HL-60 (cell line): ENCODE measurements at regions not wholly inside any gene's neighbourhood (a gene's known extent, or its start where the extent isn't known, plus 50 kb on each side); places are given as distances from the start of the nearest gene placed in this dataset.

Experiments
- DNase-seq, 2 experiments: peaks; one replicate each; pipeline ENCODE4 v3.0.0-alpha.2; 2010 to 2020; ENCODE audit warnings: low read depth in 1 of 2, low spot score in 1 of 2
- H3K27ac ChIP-seq: fragments of 250-450 bp; sonication (Bioruptor Pico); replicated peaks from 2 replicates; pipeline ENCODE4 v1.5.1; 2020; ENCODE audit warnings: mild to moderate bottlenecking, moderate library complexity
- H3K27me3 ChIP-seq: fragments of 250-450 bp; sonication (Bioruptor Pico); 2 replicates; pipeline ENCODE4 v1.5.1; 2021; ENCODE audit warnings: mild to moderate bottlenecking, moderate library complexity; ENCODE audit not compliant: insufficient read depth, poor library complexity, severe bottlenecking
- H3K4me3 ChIP-seq: replicated peaks from 2 replicates; pipeline ENCODE4 v1.5.1; 2011; ENCODE audit warnings: mild to moderate bottlenecking, control low read depth, low read length; ENCODE audit not compliant: insufficient read depth
- GABPA ChIP-seq: IDR thresholded peaks from 2 replicates; pipeline ENCODE4 v1.6.1; 2012; ENCODE audit warnings: low read depth
- POLR2AphosphoS5 ChIP-seq: IDR thresholded peaks from 2 replicates; pipeline ENCODE4 v1.6.1; 2012; ENCODE audit warnings: low read depth
- SPI1 ChIP-seq: IDR thresholded peaks from 2 replicates; pipeline ENCODE4 v1.6.1; 2012; ENCODE audit warnings: low read depth, mild to moderate bottlenecking, borderline replicate concordance
- TF ChIP-seq, protein P1 (sequence below): IDR thresholded peaks from 2 replicates; pipeline ENCODE4 v1.6.1; 2012; ENCODE audit warnings: low read depth; ENCODE audit not compliant: insufficient replicate concordance
- TF ChIP-seq, protein P2 (sequence below): IDR thresholded peaks from one replicate; pipeline ENCODE4 v1.5.1; 2011; ENCODE audit warnings: low read length, control low read depth, inconsistent platforms; ENCODE audit not compliant: insufficient read depth

DNA sequence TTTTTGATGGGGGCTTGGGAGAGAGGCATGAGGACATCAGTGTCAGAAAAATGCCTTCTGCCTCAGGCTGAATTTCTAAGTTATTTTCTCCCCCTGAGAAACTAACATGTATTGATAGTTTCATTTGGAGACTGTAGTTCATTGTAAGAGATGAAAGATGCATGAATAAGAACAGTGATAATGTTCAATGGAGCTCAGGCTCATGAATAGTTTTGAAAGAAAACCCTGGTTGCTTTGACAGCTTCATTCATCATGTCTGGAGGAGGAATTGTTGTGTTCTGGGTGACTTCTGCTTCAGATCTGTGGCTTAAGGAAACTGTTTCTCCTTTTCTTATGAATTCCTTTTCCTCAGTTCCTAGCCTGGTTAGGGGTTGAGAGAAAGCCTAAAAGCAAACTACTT is 204.0 kb upstream of the LRRC3B start:
- no peaks in the 10 kb centered on the region for H3K27me3 ChIP-seq
- H3K27ac ChIP-seq, result no peak overlapping the region
- DNase-seq, result no peak
- TF ChIP-seq, protein P1, sequence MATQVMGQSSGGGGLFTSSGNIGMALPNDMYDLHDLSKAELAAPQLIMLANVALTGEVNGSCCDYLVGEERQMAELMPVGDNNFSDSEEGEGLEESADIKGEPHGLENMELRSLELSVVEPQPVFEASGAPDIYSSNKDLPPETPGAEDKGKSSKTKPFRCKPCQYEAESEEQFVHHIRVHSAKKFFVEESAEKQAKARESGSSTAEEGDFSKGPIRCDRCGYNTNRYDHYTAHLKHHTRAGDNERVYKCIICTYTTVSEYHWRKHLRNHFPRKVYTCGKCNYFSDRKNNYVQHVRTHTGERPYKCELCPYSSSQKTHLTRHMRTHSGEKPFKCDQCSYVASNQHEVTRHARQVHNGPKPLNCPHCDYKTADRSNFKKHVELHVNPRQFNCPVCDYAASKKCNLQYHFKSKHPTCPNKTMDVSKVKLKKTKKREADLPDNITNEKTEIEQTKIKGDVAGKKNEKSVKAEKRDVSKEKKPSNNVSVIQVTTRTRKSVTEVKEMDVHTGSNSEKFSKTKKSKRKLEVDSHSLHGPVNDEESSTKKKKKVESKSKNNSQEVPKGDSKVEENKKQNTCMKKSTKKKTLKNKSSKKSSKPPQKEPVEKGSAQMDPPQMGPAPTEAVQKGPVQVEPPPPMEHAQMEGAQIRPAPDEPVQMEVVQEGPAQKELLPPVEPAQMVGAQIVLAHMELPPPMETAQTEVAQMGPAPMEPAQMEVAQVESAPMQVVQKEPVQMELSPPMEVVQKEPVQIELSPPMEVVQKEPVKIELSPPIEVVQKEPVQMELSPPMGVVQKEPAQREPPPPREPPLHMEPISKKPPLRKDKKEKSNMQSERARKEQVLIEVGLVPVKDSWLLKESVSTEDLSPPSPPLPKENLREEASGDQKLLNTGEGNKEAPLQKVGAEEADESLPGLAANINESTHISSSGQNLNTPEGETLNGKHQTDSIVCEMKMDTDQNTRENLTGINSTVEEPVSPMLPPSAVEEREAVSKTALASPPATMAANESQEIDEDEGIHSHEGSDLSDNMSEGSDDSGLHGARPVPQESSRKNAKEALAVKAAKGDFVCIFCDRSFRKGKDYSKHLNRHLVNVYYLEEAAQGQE, result no peak
- TF ChIP-seq SPI1, result no peak
- TF ChIP-seq GABPA, result no peak
- H3K4me3 ChIP-seq, result no peak overlapping the region

DNA sequence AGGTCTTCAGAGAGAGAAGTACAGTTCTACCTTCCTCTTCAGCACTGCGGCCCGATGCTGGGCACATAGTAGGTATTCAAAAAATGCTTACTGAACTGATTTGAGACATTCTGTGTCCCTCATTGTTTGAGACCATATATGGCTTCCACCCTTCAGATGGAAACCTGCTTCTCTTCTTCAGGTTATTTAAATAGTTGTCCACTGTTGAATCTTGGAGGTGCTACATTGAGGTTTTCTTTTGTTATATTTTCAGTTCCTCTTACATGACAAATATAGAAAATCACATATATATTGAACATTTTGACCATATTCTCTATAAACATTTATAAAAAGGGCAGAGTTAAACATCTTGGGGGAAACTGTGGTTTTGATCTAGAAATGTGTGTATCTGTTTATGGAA is 200.2 kb upstream of the LRRC3B start:
- H3K4me3 ChIP-seq, result no peak overlapping the region
- no peak for DNase-seq
- no peaks in the 10 kb centered on the region for H3K27me3 ChIP-seq
- H3K27ac ChIP-seq, result no peak overlapping the region
- TF ChIP-seq, protein P2, sequence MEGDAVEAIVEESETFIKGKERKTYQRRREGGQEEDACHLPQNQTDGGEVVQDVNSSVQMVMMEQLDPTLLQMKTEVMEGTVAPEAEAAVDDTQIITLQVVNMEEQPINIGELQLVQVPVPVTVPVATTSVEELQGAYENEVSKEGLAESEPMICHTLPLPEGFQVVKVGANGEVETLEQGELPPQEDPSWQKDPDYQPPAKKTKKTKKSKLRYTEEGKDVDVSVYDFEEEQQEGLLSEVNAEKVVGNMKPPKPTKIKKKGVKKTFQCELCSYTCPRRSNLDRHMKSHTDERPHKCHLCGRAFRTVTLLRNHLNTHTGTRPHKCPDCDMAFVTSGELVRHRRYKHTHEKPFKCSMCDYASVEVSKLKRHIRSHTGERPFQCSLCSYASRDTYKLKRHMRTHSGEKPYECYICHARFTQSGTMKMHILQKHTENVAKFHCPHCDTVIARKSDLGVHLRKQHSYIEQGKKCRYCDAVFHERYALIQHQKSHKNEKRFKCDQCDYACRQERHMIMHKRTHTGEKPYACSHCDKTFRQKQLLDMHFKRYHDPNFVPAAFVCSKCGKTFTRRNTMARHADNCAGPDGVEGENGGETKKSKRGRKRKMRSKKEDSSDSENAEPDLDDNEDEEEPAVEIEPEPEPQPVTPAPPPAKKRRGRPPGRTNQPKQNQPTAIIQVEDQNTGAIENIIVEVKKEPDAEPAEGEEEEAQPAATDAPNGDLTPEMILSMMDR, result no peak
- TF ChIP-seq, protein P1, result no peak
- TF ChIP-seq SPI1, result no peak

DNA sequence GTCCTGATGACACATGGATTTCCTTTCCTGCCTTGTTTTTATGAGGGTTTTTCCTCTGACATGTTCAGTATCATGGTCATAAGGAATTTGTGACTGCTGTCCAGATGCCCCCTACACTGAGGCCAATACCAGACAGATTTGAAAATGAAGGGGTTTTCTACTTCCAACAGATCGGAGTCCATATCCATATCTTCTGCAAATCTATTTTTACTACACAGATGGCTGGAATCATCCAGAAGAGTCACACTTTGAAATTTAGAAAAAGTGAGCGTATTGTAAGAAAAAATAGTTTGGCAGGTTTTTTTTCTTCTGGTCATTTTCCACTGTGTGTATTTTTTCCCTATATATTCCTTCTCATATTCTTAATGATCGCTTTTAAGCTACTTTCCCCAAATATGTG is 197.5 kb upstream of the LRRC3B start:
- Histone ChIP-seq H3K27ac (no peak overlapping the region), H3K27me3 (no peaks in the 10 kb centered on the region), H3K4me3 (no peak overlapping the region)
- TF ChIP-seq, protein P1, result no peak
- TF ChIP-seq, protein P2, result no peak
- no peak for TF ChIP-seq POLR2AphosphoS5
- no peak for TF ChIP-seq SPI1
- TF ChIP-seq GABPA, result no peak
- DNase-seq, result no peak

DNA sequence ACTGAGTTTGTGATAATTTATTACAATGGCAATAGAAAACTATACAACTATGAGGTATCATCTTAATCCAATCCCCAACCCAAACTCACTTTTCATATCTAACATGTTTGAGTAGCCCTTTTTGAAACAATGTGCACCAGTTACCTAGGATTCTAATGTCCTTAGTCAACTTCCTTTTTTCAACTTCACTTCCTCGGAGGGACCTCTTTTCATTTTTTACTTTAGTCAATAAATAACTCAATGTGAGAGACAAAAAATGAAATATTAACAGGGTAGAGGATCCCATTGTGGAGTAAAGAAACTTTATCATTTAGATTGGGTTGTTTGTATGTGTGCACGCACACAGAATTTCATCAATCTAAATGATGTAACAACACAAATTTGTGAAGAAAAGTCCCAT is 193.6 kb upstream of the LRRC3B start:
- TF ChIP-seq GABPA, result no peak
- TF ChIP-seq, protein P2, result no peak
- TF ChIP-seq POLR2AphosphoS5, result no peak
- TF ChIP-seq, protein P1, result no peak
- no peak for TF ChIP-seq SPI1
- Histone ChIP-seq H3K4me3 (no peak overlapping the region), H3K27me3 (no peaks in the 10 kb centered on the region), H3K27ac (no peak overlapping the region)
- DNase-seq, result no peak
